Kidney (tissue), 10 donors: ENCODE measurements at regions not wholly inside any gene's neighbourhood (a gene's known extent, or its start where the extent isn't known, plus 50 kb on each side); places are given as distances from the start of the nearest gene placed in this dataset.
"Not testable (repeated sequence)": the region's sequence is repeated elsewhere in the genome, so short reads cannot be mapped to it uniquely, and the experiment has no call there.

Experiments used
- DNase-seq, 5 donors: peaks; one replicate each; pipeline ENCODE4 v3.0.0-alpha.2; 2013 to 2020
- FAIRE-seq: peaks from 2 replicates; lab custom pipeline; 2012; peaks lifted over from hg19 to GRCh38; lab: Jason Lieb, UNC
- H3K27ac ChIP-seq, 2 donors: one replicate each; pipeline ENCODE4 v1.7.0; 2013; ENCODE audit warnings: low read depth in 2 of 2, low read length in 2 of 2, inconsistent platforms in 1 of 2
- H3K27me3 ChIP-seq: one replicate; pipeline ENCODE4 v1.7.1; 2013; ENCODE audit warnings: low read length, inconsistent platforms; ENCODE audit not compliant: control insufficient read depth, insufficient read depth
- H3K36me3 ChIP-seq, 3 donors: one replicate each; pipeline versions ENCODE4 v1.7.0 to v1.7.1; 2013; ENCODE audit warnings: low read length in 3 of 3, control low read depth in 1 of 3, inconsistent platforms in 1 of 3; ENCODE audit not compliant: insufficient read depth in 3 of 3, control insufficient read depth in 2 of 3
- H3K4me1 ChIP-seq, 3 donors: one replicate each; pipeline versions ENCODE4 v1.7.0 to v1.7.1; 2013; ENCODE audit warnings: low read length in 3 of 3, inconsistent platforms in 1 of 3, low read depth in 1 of 3; ENCODE audit not compliant: control insufficient read depth in 2 of 3, insufficient read depth in 2 of 3
- H3K4me3 ChIP-seq, 3 donors: one replicate each; pipeline versions ENCODE4 v1.7.0 to v1.8.1; 2013; ENCODE audit warnings: low read length in 3 of 3, control low read depth in 1 of 3, inconsistent platforms in 1 of 3
- H3K9ac ChIP-seq, 3 donors: one replicate each; pipeline versions ENCODE4 v1.7.0 to v1.7.1; 2013; ENCODE audit warnings: low read length in 3 of 3, control low read depth in 1 of 3, inconsistent platforms in 1 of 3
- H3K9me3 ChIP-seq, 3 donors: one replicate each; pipeline versions ENCODE4 v1.7.0 to v1.7.1; 2013; ENCODE audit warnings: low read length in 3 of 3, control low read depth in 1 of 3, inconsistent platforms in 1 of 3; ENCODE audit not compliant: control insufficient read depth in 2 of 3, insufficient read depth in 1 of 3
- intact Hi-C: fragments of 100-400 bp; cut with DNase I; formaldehyde crosslinking; loops from one replicate; pipeline ENCODE4 v1.11.1; 2022
- donor health status: control.
- donor health status: control.
- donor health status: DM: yes; HTN: yes; CAD: no.
- donor health status: Normal renal cell carcinoma (clear cell type).

- H3K9ac ChIP-seq, H3K4me3 ChIP-seq, H3K9me3 ChIP-seq, intact Hi-C loops, H3K36me3 ChIP-seq, H3K4me1 ChIP-seq, H3K27me3 ChIP-seq, FAIRE-seq, H3K27ac ChIP-seq, DNase-seq: not testable (repeated sequence)
Measured at GRCh38 chr2:89222063-89222732, 530.7 kb downstream of the RPIA start.

GRCh38 chr2:89224803-89225202 lies 533.3 kb downstream of the RPIA start:
- H3K9me3 ChIP-seq, H3K4me1 ChIP-seq, DNase-seq, FAIRE-seq, H3K9ac ChIP-seq, H3K27me3 ChIP-seq, intact Hi-C loops, H3K36me3 ChIP-seq, H3K27ac ChIP-seq, H3K4me3 ChIP-seq: not testable (repeated sequence)

DNA sequence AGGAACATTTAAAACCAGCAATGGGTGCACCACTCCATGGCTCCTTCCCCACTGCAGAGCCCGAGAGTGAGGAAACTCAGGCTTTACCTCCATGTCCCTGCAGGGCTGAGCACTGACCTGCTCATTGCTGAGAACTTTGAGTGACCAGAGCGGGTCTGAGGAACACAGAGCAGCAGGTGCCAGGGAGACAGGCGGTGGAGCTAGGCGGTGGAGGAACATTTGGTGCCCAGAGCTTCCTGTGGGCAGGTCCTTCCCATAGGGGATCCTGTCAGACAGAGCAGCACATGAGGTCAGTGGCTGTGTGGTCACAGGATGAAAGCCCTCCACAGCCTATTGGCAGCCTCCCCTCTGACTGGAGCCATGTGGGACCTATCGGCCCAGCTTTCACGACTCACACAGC lies 538.5 kb downstream of the RPIA start:
- H3K4me1 ChIP-seq, H3K9me3 ChIP-seq, H3K27ac ChIP-seq, intact Hi-C loops, FAIRE-seq, H3K36me3 ChIP-seq, H3K9ac ChIP-seq, H3K4me3 ChIP-seq, H3K27me3 ChIP-seq, DNase-seq: not testable (repeated sequence)

DNA sequence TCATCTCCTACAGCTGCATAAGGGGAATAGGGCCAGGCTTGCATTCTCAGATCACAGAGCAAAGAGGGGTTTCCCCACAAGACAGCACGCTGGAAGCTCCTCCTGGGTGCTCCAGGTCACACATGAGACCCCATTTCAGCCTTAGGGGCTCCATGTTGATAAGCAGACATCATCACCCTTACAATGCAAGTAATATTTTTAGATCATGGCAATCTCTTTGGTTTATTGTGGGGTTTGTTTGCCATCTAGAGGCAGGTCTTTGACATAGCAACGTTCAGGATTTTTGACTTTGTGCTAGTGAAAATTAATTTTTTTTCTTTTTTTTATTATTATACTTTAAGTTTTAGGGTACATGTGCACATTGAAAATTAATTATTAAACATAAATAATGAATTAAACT lies 539.8 kb downstream of the RPIA start:
- peak; percentile 87 for FAIRE-seq
- H3K4me1 ChIP-seq, H3K36me3 ChIP-seq, H3K4me3 ChIP-seq, intact Hi-C loops, H3K27ac ChIP-seq, H3K9me3 ChIP-seq, H3K9ac ChIP-seq, H3K27me3 ChIP-seq, DNase-seq: not testable (repeated sequence)

- DNase-seq, H3K36me3 ChIP-seq, H3K4me1 ChIP-seq, H3K9me3 ChIP-seq, FAIRE-seq, H3K27me3 ChIP-seq, H3K9ac ChIP-seq, H3K4me3 ChIP-seq, intact Hi-C loops, H3K27ac ChIP-seq: not testable (repeated sequence)
Measured at GRCh38 chr2:89233931-89234330, 542.5 kb downstream of the RPIA start.

- intact Hi-C loops, H3K4me3 ChIP-seq, H3K27me3 ChIP-seq, FAIRE-seq, H3K36me3 ChIP-seq, H3K9ac ChIP-seq, H3K9me3 ChIP-seq, DNase-seq, H3K4me1 ChIP-seq, H3K27ac ChIP-seq: not testable (repeated sequence)
Measured at GRCh38 chr2:89234818-89235466, 543.5 kb downstream of the RPIA start.

DNA sequence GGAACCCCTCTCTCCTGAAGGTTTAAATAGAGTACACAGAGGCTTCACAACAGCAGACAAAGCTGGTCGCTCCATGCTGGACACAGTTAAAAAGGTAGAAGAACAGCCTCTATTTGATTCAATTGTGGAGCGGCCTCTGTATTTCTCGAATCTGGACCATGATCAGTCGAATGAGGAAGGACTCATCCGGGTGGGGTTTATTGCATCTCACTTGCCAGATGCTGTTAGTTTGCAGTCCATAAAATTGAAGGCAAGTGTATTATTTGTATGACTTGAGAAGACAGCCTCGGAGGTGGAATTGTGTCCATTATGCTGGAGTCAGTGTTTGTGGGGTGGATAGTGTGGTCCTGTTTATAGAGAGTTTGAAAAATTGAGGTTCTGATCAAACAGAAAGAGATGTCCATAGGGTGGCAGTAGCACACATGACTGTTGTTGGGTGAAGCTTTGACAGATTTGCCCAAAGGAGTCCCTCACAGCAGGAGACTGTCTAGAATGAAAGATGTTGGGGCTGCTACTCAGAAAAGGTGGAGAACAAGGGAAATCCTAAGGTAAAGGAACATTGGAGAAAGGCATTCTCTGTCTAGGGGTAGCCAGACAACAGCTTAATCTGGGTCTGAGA lies 545.5 kb downstream of the RPIA start:
- intact Hi-C loops, H3K4me1 ChIP-seq, DNase-seq, H3K27ac ChIP-seq, FAIRE-seq, H3K27me3 ChIP-seq, H3K9ac ChIP-seq, H3K4me3 ChIP-seq, H3K9me3 ChIP-seq, H3K36me3 ChIP-seq: not testable (repeated sequence)

DNA sequence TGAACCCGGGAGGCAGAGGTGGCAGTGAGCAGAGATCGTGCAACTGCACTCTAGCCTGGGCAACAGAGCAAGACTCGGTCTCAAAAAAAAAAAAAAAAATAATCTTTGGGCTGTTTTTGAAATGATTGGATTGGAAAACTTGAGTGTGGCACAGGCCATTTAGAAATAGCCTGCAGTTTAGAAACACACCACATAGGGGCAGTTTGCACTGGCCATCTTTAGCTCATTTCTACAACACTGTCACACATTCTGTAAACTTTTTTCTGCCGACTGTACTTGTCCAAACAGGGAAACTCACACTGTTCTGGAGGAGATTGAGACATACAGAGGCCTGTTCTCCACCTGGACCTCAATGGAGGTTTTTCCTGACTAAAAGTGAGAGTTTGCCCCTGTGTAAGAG lies 546.3 kb downstream of the RPIA start:
- H3K4me1 ChIP-seq, H3K36me3 ChIP-seq, H3K4me3 ChIP-seq, H3K9ac ChIP-seq, DNase-seq, H3K27ac ChIP-seq, H3K9me3 ChIP-seq, H3K27me3 ChIP-seq, intact Hi-C loops, FAIRE-seq: not testable (repeated sequence)
